Stimulated activated effector memory CD8-positive, alpha-beta T cell treated with anti-CD3 and anti-CD28 coated beads, Interleukin-12 subunit alpha, Interleukin-12 subunit beta, amount 100 ng/mL, for 72 hours (primary cell): ENCODE measurements at regions not wholly inside any gene's neighbourhood (a gene's known extent, or its start where the extent isn't known, plus 50 kb on each side); places are given as distances from the start of the nearest gene placed in this dataset.

Experiments
- ATAC-seq: fragments of 150-1000 bp; cut with Tn5 transposase; 2 replicates; pipeline ENCODE4 v1.10.0; 2021
- DNase-seq, 2 donors: peaks; one replicate each; pipeline ENCODE4 v3.0.0; 2021 to 2022; ENCODE audit warnings: low spot score in 2 of 2
- H3K27ac Mint-ChIP-seq: one replicate; pipeline ENCODE4 v1.8.0; 2022; ENCODE audit warnings: mild to moderate bottlenecking, mixed read lengths
- H3K36me3 Mint-ChIP-seq: one replicate; pipeline ENCODE4 v1.8.0; 2022; ENCODE audit warnings: mild to moderate bottlenecking, mixed read lengths
- H3K4me1 Mint-ChIP-seq: one replicate; pipeline ENCODE4 v1.8.0; 2022; ENCODE audit warnings: mixed read lengths
- H3K4me3 Mint-ChIP-seq: one replicate; pipeline ENCODE4 v1.8.0; 2022; ENCODE audit warnings: mild to moderate bottlenecking, mixed read lengths
- H3K9me3 Mint-ChIP-seq: one replicate; pipeline ENCODE4 v1.8.0; 2022; ENCODE audit warnings: mixed read lengths

GRCh38 chr13:78033509-78033908 is 114.9 kb upstream of the EDNRB start:
- no peak for ATAC-seq
- no peak for DNase-seq
- H3K9me3 Mint-ChIP-seq: no peaks in the 10 kb centered on the region
- H3K4me3 Mint-ChIP-seq: no peak overlapping the region
- H3K4me1 Mint-ChIP-seq: no peaks in the 10 kb centered on the region
- H3K36me3 Mint-ChIP-seq: no peaks in the 10 kb centered on the region
- no peak overlapping the region for H3K27ac Mint-ChIP-seq

GRCh38 chr13:78032132-78032531 is 113.5 kb upstream of the EDNRB start:
- Mint-ChIP-seq H3K9me3 (no peaks in the 10 kb centered on the region), H3K27ac (no peak overlapping the region), H3K4me3 (no peak overlapping the region), H3K36me3 (no peaks in the 10 kb centered on the region), H3K4me1 (no peaks in the 10 kb centered on the region)
- no peak for DNase-seq
- ATAC-seq: no peak

- no peak overlapping the region for H3K4me3 Mint-ChIP-seq
- no peak overlapping the region for H3K27ac Mint-ChIP-seq
- no peaks in the 10 kb centered on the region for H3K4me1 Mint-ChIP-seq
- no peaks in the 10 kb centered on the region for H3K36me3 Mint-ChIP-seq
- no peak for ATAC-seq
- no peaks in the 10 kb centered on the region for H3K9me3 Mint-ChIP-seq
- DNase-seq: no peak
Measured at GRCh38 chr13:78030341-78030896, 111.8 kb upstream of the EDNRB start.

- Mint-ChIP-seq H3K9me3 (no peaks in the 10 kb centered on the region), H3K27ac (no peak overlapping the region), H3K4me1 (no peaks in the 10 kb centered on the region), H3K4me3 (no peak overlapping the region), H3K36me3 (no peaks in the 10 kb centered on the region)
- DNase-seq (no peak), ATAC-seq (no peak)
Measured at GRCh38 chr13:78029901-78030300, 111.3 kb upstream of the EDNRB start.

GRCh38 chr13:78028960-78029359 is 110.3 kb upstream of the EDNRB start:
- Mint-ChIP-seq H3K4me3 (no peak overlapping the region), H3K36me3 (no peaks in the 10 kb centered on the region), H3K27ac (no peak overlapping the region), H3K4me1 (no peaks in the 10 kb centered on the region), H3K9me3 (peaks cover 2% of the 10 kb centered on the region)
- ATAC-seq (no peak), DNase-seq (no peak)

- Mint-ChIP-seq H3K4me3 (no peak overlapping the region), H3K36me3 (no peaks in the 10 kb centered on the region), H3K27ac (no peak overlapping the region), H3K4me1 (peaks cover 5% of the 10 kb centered on the region), H3K9me3 (peaks cover 6% of the 10 kb centered on the region)
- DNase-seq: no peak
- no peak for ATAC-seq
Measured at GRCh38 chr13:78024996-78025395, 106.4 kb upstream of the EDNRB start.

- peak; percentile 100 for ATAC-seq
- Mint-ChIP-seq H3K9me3 (peaks cover 6% of the 10 kb centered on the region), H3K4me3 (no peak overlapping the region)
Measured at GRCh38 chr13:78022164-78022877, 103.7 kb upstream of the EDNRB start.

GRCh38 chr13:78020861-78021260 is 102.2 kb upstream of the EDNRB start:
- peaks cover 6% of the 10 kb centered on the region for H3K9me3 Mint-ChIP-seq
- H3K4me1 Mint-ChIP-seq: peaks cover 5% of the 10 kb centered on the region
- no peak for DNase-seq
- H3K27ac Mint-ChIP-seq: no peak overlapping the region
- ATAC-seq: no peak
- no peak overlapping the region for H3K4me3 Mint-ChIP-seq
- H3K36me3 Mint-ChIP-seq: no peaks in the 10 kb centered on the region

More at GRCh38 chr13:78022164-78022877, 103.7 kb upstream of the EDNRB start:
- H3K36me3 Mint-ChIP-seq: no peaks in the 10 kb centered on the region
- no peak overlapping the region for H3K27ac Mint-ChIP-seq
- peak; percentile 8 to 60 for DNase-seq
- peaks cover 5% of the 10 kb centered on the region for H3K4me1 Mint-ChIP-seq

GRCh38 chr13:78015782-78016181 is 97.2 kb upstream of the EDNRB start:
- no peak overlapping the region for H3K27ac Mint-ChIP-seq
- no peaks in the 10 kb centered on the region for H3K36me3 Mint-ChIP-seq
- no peak overlapping the region for H3K4me3 Mint-ChIP-seq
- DNase-seq (no peak), ATAC-seq (no peak)
- H3K4me1 Mint-ChIP-seq: no peaks in the 10 kb centered on the region
- no peaks in the 10 kb centered on the region for H3K9me3 Mint-ChIP-seq

GRCh38 chr13:78012046-78012445 is 93.4 kb upstream of the EDNRB start:
- DNase-seq: no peak
- Mint-ChIP-seq H3K4me1 (no peaks in the 10 kb centered on the region), H3K4me3 (no peak overlapping the region), H3K36me3 (no peaks in the 10 kb centered on the region), H3K9me3 (no peaks in the 10 kb centered on the region), H3K27ac (no peak overlapping the region)
- ATAC-seq: no peak

- Mint-ChIP-seq H3K9me3 (no peaks in the 10 kb centered on the region), H3K4me3 (no peak overlapping the region), H3K4me1 (no peaks in the 10 kb centered on the region), H3K27ac (no peak overlapping the region), H3K36me3 (no peaks in the 10 kb centered on the region)
- DNase-seq (no peak), ATAC-seq (no peak)
Measured at GRCh38 chr13:78004821-78005220, 86.2 kb upstream of the EDNRB start.

- Mint-ChIP-seq H3K4me1 (no peaks in the 10 kb centered on the region), H3K4me3 (no peak overlapping the region), H3K36me3 (no peaks in the 10 kb centered on the region), H3K9me3 (no peaks in the 10 kb centered on the region), H3K27ac (no peak overlapping the region)
- no peak for DNase-seq
- ATAC-seq: no peak
Measured at GRCh38 chr13:77999746-78000145, 81.1 kb upstream of the EDNRB start.

GRCh38 chr13:77994166-77994565 is 75.5 kb upstream of the EDNRB start:
- Mint-ChIP-seq H3K27ac (no peak overlapping the region), H3K4me1 (no peaks in the 10 kb centered on the region)
- no peak for DNase-seq

GRCh38 chr13:77991003-77991402 is 72.4 kb upstream of the EDNRB start:
- no peak for ATAC-seq
- Mint-ChIP-seq H3K27ac (no peak overlapping the region), H3K36me3 (no peaks in the 10 kb centered on the region), H3K4me1 (no peaks in the 10 kb centered on the region), H3K9me3 (no peaks in the 10 kb centered on the region), H3K4me3 (no peak overlapping the region)
- no peak for DNase-seq

More at GRCh38 chr13:77994166-77994565, 75.5 kb upstream of the EDNRB start:
- Mint-ChIP-seq H3K4me3 (no peak overlapping the region), H3K36me3 (no peaks in the 10 kb centered on the region), H3K9me3 (no peaks in the 10 kb centered on the region)
- ATAC-seq: no peak

GRCh38 chr13:77989281-77989680 is 70.7 kb upstream of the EDNRB start:
- H3K4me1 Mint-ChIP-seq: no peaks in the 10 kb centered on the region
- DNase-seq: no peak
- ATAC-seq: no peak
- H3K9me3 Mint-ChIP-seq: no peaks in the 10 kb centered on the region
- H3K4me3 Mint-ChIP-seq: no peak overlapping the region
- no peaks in the 10 kb centered on the region for H3K36me3 Mint-ChIP-seq
- no peak overlapping the region for H3K27ac Mint-ChIP-seq

GRCh38 chr13:77988355-77988754 is 69.7 kb upstream of the EDNRB start:
- no peak overlapping the region for H3K27ac Mint-ChIP-seq

More at GRCh38 chr13:77988355-77988754, 69.7 kb upstream of the EDNRB start:
- DNase-seq (no peak), ATAC-seq (no peak)
- Mint-ChIP-seq H3K36me3 (no peaks in the 10 kb centered on the region), H3K4me1 (no peaks in the 10 kb centered on the region), H3K9me3 (no peaks in the 10 kb centered on the region), H3K4me3 (no peak overlapping the region)
